ENCODE measurements at regions not wholly inside any gene's neighbourhood (a gene's known extent, or its start where the extent isn't known, plus 50 kb on each side); places are given as distances from the start of the nearest gene placed in this dataset.
"Not testable (repeated sequence)": the region's sequence is repeated elsewhere in the genome, so short reads cannot be mapped to it uniquely, and the experiment has no call there.

GRCh38 chr3:182028081-182028480, 316.4 kb downstream of the SOX2 start:
- Histone ChIP-seq H3K9me3 (replicated peaks; ENCODE audit: low read length) (no peaks in the 10 kb centered on the region), H3K4me3 (ENCODE audit: low read length) (no peak overlapping the region), H3K27me3 (ENCODE audit: control insufficient read depth, insufficient read depth, low read length) (no peaks in the 10 kb centered on the region), H3K4me1 (ENCODE audit: control insufficient read depth, insufficient read depth, low read length) (no peaks in the 10 kb centered on the region), H3K9ac (ENCODE audit: low read depth, low read length) (no peak overlapping the region), H3K4me2 (ENCODE audit: low read length) (no peak overlapping the region), H3K36me3 (ENCODE audit: insufficient read depth, low read length) (no peaks in the 10 kb centered on the region)

- not testable (repeated sequence) for H3K9ac ChIP-seq (ENCODE audit: low read depth, low read length); H3K27me3 ChIP-seq (ENCODE audit: control insufficient read depth, insufficient read depth, low read length); H3K36me3 ChIP-seq (ENCODE audit: insufficient read depth, low read length); H3K4me1 ChIP-seq (ENCODE audit: control insufficient read depth, insufficient read depth, low read length); H3K9me3 ChIP-seq (replicated peaks; ENCODE audit: low read length); H3K4me2 ChIP-seq (ENCODE audit: low read length); H3K4me3 ChIP-seq (ENCODE audit: low read length)
Measured at GRCh38 chr3:182034231-182034630, 322.5 kb downstream of the SOX2 start.

- Histone ChIP-seq H3K4me2 (ENCODE audit: low read length) (no peak overlapping the region), H3K4me1 (ENCODE audit: control insufficient read depth, insufficient read depth, low read length) (no peaks in the 10 kb centered on the region), H3K9me3 (replicated peaks; ENCODE audit: low read length) (no peaks in the 10 kb centered on the region), H3K27me3 (ENCODE audit: control insufficient read depth, insufficient read depth, low read length) (no peaks in the 10 kb centered on the region), H3K36me3 (ENCODE audit: insufficient read depth, low read length) (no peaks in the 10 kb centered on the region), H3K9ac (ENCODE audit: low read depth, low read length) (no peak overlapping the region), H3K4me3 (ENCODE audit: low read length) (no peak overlapping the region)
Measured at GRCh38 chr3:182035324-182035723, 323.6 kb downstream of the SOX2 start.

GRCh38 chr3:182036382-182036781, 324.7 kb downstream of the SOX2 start:
- H3K4me2 ChIP-seq (ENCODE audit: low read length), result no peak overlapping the region
- no peaks in the 10 kb centered on the region for H3K4me1 ChIP-seq (ENCODE audit: control insufficient read depth, insufficient read depth, low read length)
- H3K36me3 ChIP-seq (ENCODE audit: insufficient read depth, low read length), result no peaks in the 10 kb centered on the region
- no peaks in the 10 kb centered on the region for H3K27me3 ChIP-seq (ENCODE audit: control insufficient read depth, insufficient read depth, low read length)
- H3K4me3 ChIP-seq (ENCODE audit: low read length), result no peak overlapping the region
- H3K9me3 ChIP-seq (replicated peaks; ENCODE audit: low read length), result no peaks in the 10 kb centered on the region
- no peak overlapping the region for H3K9ac ChIP-seq (ENCODE audit: low read depth, low read length)

- Histone ChIP-seq H3K9me3 (replicated peaks; ENCODE audit: low read length) (no peaks in the 10 kb centered on the region), H3K9ac (ENCODE audit: low read depth, low read length) (no peak overlapping the region), H3K4me3 (ENCODE audit: low read length) (no peak overlapping the region), H3K4me2 (ENCODE audit: low read length) (no peak overlapping the region), H3K4me1 (ENCODE audit: control insufficient read depth, insufficient read depth, low read length) (no peaks in the 10 kb centered on the region), H3K36me3 (ENCODE audit: insufficient read depth, low read length) (no peaks in the 10 kb centered on the region), H3K27me3 (ENCODE audit: control insufficient read depth, insufficient read depth, low read length) (no peaks in the 10 kb centered on the region)
Measured at GRCh38 chr3:182041668-182042291, 330.1 kb downstream of the SOX2 start.

- Histone ChIP-seq H3K27me3 (ENCODE audit: control insufficient read depth, insufficient read depth, low read length) (no peaks in the 10 kb centered on the region), H3K9me3 (replicated peaks; ENCODE audit: low read length) (no peaks in the 10 kb centered on the region), H3K36me3 (ENCODE audit: insufficient read depth, low read length) (no peaks in the 10 kb centered on the region), H3K4me2 (ENCODE audit: low read length) (no peak overlapping the region), H3K4me1 (ENCODE audit: control insufficient read depth, insufficient read depth, low read length) (no peaks in the 10 kb centered on the region), H3K9ac (ENCODE audit: low read depth, low read length) (no peak overlapping the region), H3K4me3 (ENCODE audit: low read length) (no peak overlapping the region)
Measured at GRCh38 chr3:182045736-182046135, 334.0 kb downstream of the SOX2 start.

- H3K4me2 ChIP-seq (ENCODE audit: low read length), result no peak overlapping the region
- H3K4me3 ChIP-seq (ENCODE audit: low read length), result no peak overlapping the region
Measured at GRCh38 chr3:182046166-182046764, 334.5 kb downstream of the SOX2 start.

GRCh38 chr3:182050932-182051331, 339.2 kb downstream of the SOX2 start:
- no peak overlapping the region for H3K4me2 ChIP-seq (ENCODE audit: low read length)
- no peak overlapping the region for H3K9ac ChIP-seq (ENCODE audit: low read depth, low read length)
- H3K9me3 ChIP-seq (replicated peaks; ENCODE audit: low read length), result no peaks in the 10 kb centered on the region
- H3K36me3 ChIP-seq (ENCODE audit: insufficient read depth, low read length), result no peaks in the 10 kb centered on the region
- no peaks in the 10 kb centered on the region for H3K4me1 ChIP-seq (ENCODE audit: control insufficient read depth, insufficient read depth, low read length)
- no peak overlapping the region for H3K4me3 ChIP-seq (ENCODE audit: low read length)
- H3K27me3 ChIP-seq (ENCODE audit: control insufficient read depth, insufficient read depth, low read length), result no peaks in the 10 kb centered on the region

More at GRCh38 chr3:182046166-182046764, 334.5 kb downstream of the SOX2 start:
- Histone ChIP-seq H3K9ac (ENCODE audit: low read depth, low read length) (no peak overlapping the region), H3K36me3 (ENCODE audit: insufficient read depth, low read length) (no peaks in the 10 kb centered on the region), H3K4me1 (ENCODE audit: control insufficient read depth, insufficient read depth, low read length) (no peaks in the 10 kb centered on the region), H3K27me3 (ENCODE audit: control insufficient read depth, insufficient read depth, low read length) (no peaks in the 10 kb centered on the region), H3K9me3 (replicated peaks; ENCODE audit: low read length) (no peaks in the 10 kb centered on the region)

GRCh38 chr3:182052332-182052731, 340.6 kb downstream of the SOX2 start:
- Histone ChIP-seq H3K9me3 (replicated peaks; ENCODE audit: low read length) (no peaks in the 10 kb centered on the region), H3K27me3 (ENCODE audit: control insufficient read depth, insufficient read depth, low read length) (no peaks in the 10 kb centered on the region), H3K4me3 (ENCODE audit: low read length) (no peak overlapping the region), H3K9ac (ENCODE audit: low read depth, low read length) (no peak overlapping the region), H3K4me2 (ENCODE audit: low read length) (no peak overlapping the region), H3K4me1 (ENCODE audit: control insufficient read depth, insufficient read depth, low read length) (no peaks in the 10 kb centered on the region), H3K36me3 (ENCODE audit: insufficient read depth, low read length) (no peaks in the 10 kb centered on the region)

GRCh38 chr3:182052757-182053156, 341.0 kb downstream of the SOX2 start:
- Histone ChIP-seq H3K4me3 (ENCODE audit: low read length) (no peak overlapping the region), H3K9ac (ENCODE audit: low read depth, low read length) (no peak overlapping the region), H3K9me3 (replicated peaks; ENCODE audit: low read length) (no peaks in the 10 kb centered on the region), H3K27me3 (ENCODE audit: control insufficient read depth, insufficient read depth, low read length) (no peaks in the 10 kb centered on the region), H3K36me3 (ENCODE audit: insufficient read depth, low read length) (no peaks in the 10 kb centered on the region), H3K4me1 (ENCODE audit: control insufficient read depth, insufficient read depth, low read length) (no peaks in the 10 kb centered on the region), H3K4me2 (ENCODE audit: low read length) (no peak overlapping the region)

- Histone ChIP-seq H3K9ac (ENCODE audit: low read depth, low read length) (no peak overlapping the region), H3K27me3 (ENCODE audit: control insufficient read depth, insufficient read depth, low read length) (no peaks in the 10 kb centered on the region), H3K9me3 (replicated peaks; ENCODE audit: low read length) (no peaks in the 10 kb centered on the region), H3K4me1 (ENCODE audit: control insufficient read depth, insufficient read depth, low read length) (no peaks in the 10 kb centered on the region), H3K36me3 (ENCODE audit: insufficient read depth, low read length) (no peaks in the 10 kb centered on the region), H3K4me2 (ENCODE audit: low read length) (no peak overlapping the region), H3K4me3 (ENCODE audit: low read length) (no peak overlapping the region)
Measured at GRCh38 chr3:182058488-182058887, 346.8 kb downstream of the SOX2 start.

- H3K9me3 ChIP-seq (replicated peaks; ENCODE audit: low read length), result no peaks in the 10 kb centered on the region
- no peaks in the 10 kb centered on the region for H3K4me1 ChIP-seq (ENCODE audit: control insufficient read depth, insufficient read depth, low read length)
- no peaks in the 10 kb centered on the region for H3K36me3 ChIP-seq (ENCODE audit: insufficient read depth, low read length)
- H3K4me3 ChIP-seq (ENCODE audit: low read length), result no peak overlapping the region
- no peaks in the 10 kb centered on the region for H3K27me3 ChIP-seq (ENCODE audit: control insufficient read depth, insufficient read depth, low read length)
- H3K9ac ChIP-seq (ENCODE audit: low read depth, low read length), result no peak overlapping the region
- no peak overlapping the region for H3K4me2 ChIP-seq (ENCODE audit: low read length)
Measured at GRCh38 chr3:182063742-182064141, 352.0 kb downstream of the SOX2 start.
